HG03439 (cell line): ENCODE measurements at regions not wholly inside any gene's neighbourhood (a gene's known extent, or its start where the extent isn't known, plus 50 kb on each side); places are given as distances from the start of the nearest gene placed in this dataset.
"Not testable (repeated sequence)": the region's sequence is repeated elsewhere in the genome, so short reads cannot be mapped to it uniquely, and the experiment has no call there.

Experiments used
- ATAC-seq: cut with Tn5 transposase; IDR thresholded peaks from one replicate; pipeline ENCODE4 v1.9.1; 2021; ENCODE audit warnings: mild to moderate bottlenecking, moderate library complexity; ENCODE audit not compliant: unreplicated experiment

GRCh38 chr7:93750986-93751385 lies 139.6 kb downstream of the TFPI2 start:
- ATAC-seq, result no peak

- no peak for ATAC-seq
Observed at GRCh38 chr7:93747019-93747418, 143.5 kb downstream of the TFPI2 start.

GRCh38 chr7:93739424-93739823 lies 151.1 kb downstream of the TFPI2 start:
- no peak for ATAC-seq

- ATAC-seq, result no peak
Observed at GRCh38 chr7:93737953-93738352, 152.6 kb downstream of the TFPI2 start.

GRCh38 chr7:93736668-93737369 lies 153.7 kb downstream of the TFPI2 start:
- no peak for ATAC-seq

- ATAC-seq, result no peak
Observed at GRCh38 chr7:93728292-93728691, 153.8 kb upstream of the CALCR start.

GRCh38 chr7:93725954-93726353 lies 151.4 kb upstream of the CALCR start:
- no peak for ATAC-seq

- no peak for ATAC-seq
Observed at GRCh38 chr7:93723424-93724124, 149.1 kb upstream of the CALCR start.

GRCh38 chr7:93720106-93720505 lies 145.6 kb upstream of the CALCR start:
- ATAC-seq, result no peak

GRCh38 chr7:93719546-93719945 lies 145.0 kb upstream of the CALCR start:
- no peak for ATAC-seq

- ATAC-seq, result no peak
Observed at GRCh38 chr7:93717217-93717900, 142.8 kb upstream of the CALCR start.

- no peak for ATAC-seq
Observed at GRCh38 chr7:93715234-93715633, 140.7 kb upstream of the CALCR start.

GRCh38 chr7:93711926-93712325 lies 137.4 kb upstream of the CALCR start:
- ATAC-seq, result no peak

GRCh38 chr7:93708255-93708654 lies 133.7 kb upstream of the CALCR start:
- ATAC-seq, result not testable (repeated sequence)

- no peak for ATAC-seq
Observed at GRCh38 chr7:93707249-93707648, 132.7 kb upstream of the CALCR start.

GRCh38 chr7:93706162-93706561 lies 131.6 kb upstream of the CALCR start:
- ATAC-seq, result not testable (repeated sequence)

- no peak for ATAC-seq
Observed at GRCh38 chr7:93704217-93704616, 129.7 kb upstream of the CALCR start.

- ATAC-seq, result no peak
Observed at GRCh38 chr7:93697901-93698300, 123.4 kb upstream of the CALCR start.

GRCh38 chr7:93693796-93694195 lies 119.3 kb upstream of the CALCR start:
- ATAC-seq, result no peak

- no peak for ATAC-seq
Observed at GRCh38 chr7:93690021-93690420, 115.5 kb upstream of the CALCR start.

- ATAC-seq, result no peak
Observed at GRCh38 chr7:93678185-93678584, 103.7 kb upstream of the CALCR start.
